C4-2B (cell line): ENCODE measurements at regions not wholly inside any gene's neighbourhood (a gene's known extent, or its start where the extent isn't known, plus 50 kb on each side); places are given as distances from the start of the nearest gene placed in this dataset.
"Not testable (repeated sequence)": the region's sequence is repeated elsewhere in the genome, so short reads cannot be mapped to it uniquely, and the experiment has no call there.

Experiments
- H3K27ac ChIP-seq: fragments of 450-650 bp; 2 replicates; pipeline ENCODE4 v1.5.1; 2017
- ZFX ChIP-seq: fragments of 450-650 bp; IDR thresholded peaks from 2 replicates; pipeline ENCODE4 v1.6.1; 2017
- TF ChIP-seq, protein P1 (sequence below): fragments of 450-650 bp; conservative IDR thresholded peaks from 2 replicates; pipeline ENCODE4 v1.5.1; 2017; ENCODE audit warnings: mild to moderate bottlenecking

- no peak for TF ChIP-seq ZFX
- TF ChIP-seq, protein P1, sequence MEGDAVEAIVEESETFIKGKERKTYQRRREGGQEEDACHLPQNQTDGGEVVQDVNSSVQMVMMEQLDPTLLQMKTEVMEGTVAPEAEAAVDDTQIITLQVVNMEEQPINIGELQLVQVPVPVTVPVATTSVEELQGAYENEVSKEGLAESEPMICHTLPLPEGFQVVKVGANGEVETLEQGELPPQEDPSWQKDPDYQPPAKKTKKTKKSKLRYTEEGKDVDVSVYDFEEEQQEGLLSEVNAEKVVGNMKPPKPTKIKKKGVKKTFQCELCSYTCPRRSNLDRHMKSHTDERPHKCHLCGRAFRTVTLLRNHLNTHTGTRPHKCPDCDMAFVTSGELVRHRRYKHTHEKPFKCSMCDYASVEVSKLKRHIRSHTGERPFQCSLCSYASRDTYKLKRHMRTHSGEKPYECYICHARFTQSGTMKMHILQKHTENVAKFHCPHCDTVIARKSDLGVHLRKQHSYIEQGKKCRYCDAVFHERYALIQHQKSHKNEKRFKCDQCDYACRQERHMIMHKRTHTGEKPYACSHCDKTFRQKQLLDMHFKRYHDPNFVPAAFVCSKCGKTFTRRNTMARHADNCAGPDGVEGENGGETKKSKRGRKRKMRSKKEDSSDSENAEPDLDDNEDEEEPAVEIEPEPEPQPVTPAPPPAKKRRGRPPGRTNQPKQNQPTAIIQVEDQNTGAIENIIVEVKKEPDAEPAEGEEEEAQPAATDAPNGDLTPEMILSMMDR, result no peak
- no peak overlapping the region for H3K27ac ChIP-seq
Measured at GRCh38 chr12:17592472-17592871, 497.5 kb downstream of the RERGL start.

GRCh38 chr12:17591005-17591681 is 498.9 kb downstream of the RERGL start:
- TF ChIP-seq ZFX, result no peak
- TF ChIP-seq, protein P1, result no peak
- H3K27ac ChIP-seq, result no peak overlapping the region

DNA sequence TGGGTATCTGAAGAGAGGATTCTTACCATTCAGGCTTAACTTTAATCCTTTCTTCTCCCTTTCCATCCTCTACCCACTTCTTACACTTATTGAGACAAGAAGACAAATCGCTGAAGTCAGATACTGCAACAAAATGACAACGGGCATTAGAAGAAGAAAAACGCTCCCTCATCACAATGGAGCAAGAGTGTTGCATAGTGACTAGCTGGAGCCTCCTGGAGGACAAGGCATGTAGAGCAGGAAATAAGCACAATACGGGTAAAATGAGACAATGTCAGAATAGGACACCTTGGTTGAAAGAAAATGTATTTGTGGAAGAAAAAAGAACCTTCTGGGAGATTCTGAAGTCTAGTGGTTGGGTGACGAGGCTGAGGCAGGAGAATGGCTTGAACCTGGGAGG is 501.0 kb downstream of the RERGL start:
- H3K27ac ChIP-seq, result no peak overlapping the region
- TF ChIP-seq, protein P1, result peak; percentile 83
- TF ChIP-seq ZFX, result no peak

DNA sequence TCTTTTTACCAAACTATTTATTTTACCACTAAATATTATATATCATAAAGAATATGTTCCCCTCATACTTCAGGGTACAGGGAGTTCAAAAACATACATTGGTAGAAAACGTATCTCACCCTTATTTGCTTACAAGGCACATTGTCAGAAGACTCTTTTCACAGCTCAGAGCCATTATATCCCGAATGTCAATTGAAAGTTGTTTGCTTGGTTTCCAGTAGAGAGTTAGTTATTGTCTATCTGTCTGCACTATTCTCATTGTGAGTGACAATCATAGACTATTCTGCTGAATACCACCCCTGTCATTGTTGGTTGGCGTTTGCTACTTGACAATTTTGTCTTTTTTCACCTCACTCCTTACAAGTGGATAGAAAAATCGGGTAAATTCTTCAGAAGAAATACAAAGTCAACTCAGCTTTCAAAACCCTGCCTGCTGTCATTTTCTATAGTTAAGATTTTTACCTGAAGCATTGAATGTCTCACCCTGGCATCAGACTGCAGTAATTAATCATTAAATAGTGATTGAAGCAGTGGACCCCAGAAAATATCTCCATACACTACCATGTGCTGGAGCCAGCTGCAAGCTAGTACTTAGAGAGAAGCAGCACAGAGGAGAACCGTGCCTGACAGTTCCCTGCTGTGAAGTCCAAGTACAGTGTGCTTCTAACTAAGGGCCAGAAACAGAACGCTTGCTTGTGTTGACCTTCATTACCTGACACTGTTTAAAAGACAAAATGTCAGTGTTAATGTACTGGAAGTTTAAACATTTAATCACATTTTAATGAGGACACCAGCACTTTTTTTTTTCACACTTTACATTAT is 510.6 kb downstream of the RERGL start:
- H3K27ac ChIP-seq, result no peak overlapping the region
- TF ChIP-seq, protein P1, result no peak

- TF ChIP-seq, protein P1, result no peak
- no peak for TF ChIP-seq ZFX
- no peak overlapping the region for H3K27ac ChIP-seq
Measured at GRCh38 chr12:17577405-17577804, 512.6 kb downstream of the RERGL start.

DNA sequence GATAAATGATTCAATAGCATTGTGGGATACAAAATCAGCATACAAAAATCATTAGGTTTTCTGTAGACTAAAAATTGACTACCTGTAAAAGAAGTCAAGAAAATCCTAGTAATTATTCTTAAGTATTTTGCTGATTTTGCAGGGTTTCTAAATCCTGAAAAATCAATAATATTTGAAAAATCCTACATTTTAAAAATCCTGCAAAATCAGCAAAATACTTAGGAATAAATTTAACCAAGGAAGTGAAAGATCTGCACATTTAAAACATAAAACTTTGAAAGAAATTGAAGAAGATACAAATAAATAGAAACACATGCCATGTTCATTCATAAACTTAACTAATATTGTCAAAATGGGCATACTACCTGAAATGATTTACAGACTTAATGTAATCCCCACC is 517.7 kb downstream of the RERGL start:
- no peak overlapping the region for H3K27ac ChIP-seq
- TF ChIP-seq ZFX, result no peak
- TF ChIP-seq, protein P1, result no peak

DNA sequence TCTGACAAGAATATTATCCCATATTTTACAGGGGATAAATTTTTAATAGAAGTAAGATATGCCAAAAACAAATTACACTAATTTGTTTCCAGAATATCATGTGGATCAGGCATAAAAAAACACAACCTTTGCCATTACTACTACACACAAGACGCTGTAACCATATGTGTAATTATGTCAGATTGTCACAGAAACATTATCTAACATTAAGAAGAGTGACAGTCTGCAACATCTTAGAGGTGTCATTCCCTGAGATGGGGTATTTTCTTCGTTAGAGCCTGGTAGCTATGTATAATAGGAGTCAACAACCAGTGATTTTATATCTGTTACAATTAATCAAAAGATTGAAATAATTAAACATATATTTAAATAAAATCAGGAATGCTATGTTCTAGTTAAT is 518.9 kb downstream of the RERGL start:
- no peak for TF ChIP-seq ZFX
- TF ChIP-seq, protein P1, result no peak
- H3K27ac ChIP-seq, result no peak overlapping the region

DNA sequence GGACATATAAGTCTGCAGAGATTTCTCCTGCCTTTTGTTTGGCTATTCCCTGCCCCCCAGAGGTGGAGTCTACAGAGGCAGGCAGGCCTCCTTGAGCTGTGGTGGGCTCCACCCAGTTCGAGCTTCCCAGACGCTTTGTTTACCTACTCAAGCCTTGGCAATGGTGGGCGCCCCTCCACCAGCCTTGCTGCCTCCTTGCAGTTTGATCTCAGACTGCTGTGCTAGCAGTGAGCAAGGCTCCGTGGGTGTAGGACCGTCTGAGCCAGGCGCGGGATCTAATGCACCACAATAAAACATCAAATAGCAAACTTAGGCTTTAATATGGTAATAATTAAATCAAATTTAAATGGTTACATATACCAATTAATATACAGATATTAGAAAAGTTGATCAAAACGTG is 525.4 kb downstream of the RERGL start:
- not testable (repeated sequence) for H3K27ac ChIP-seq
